GM12865 (cell line): ENCODE measurements at regions not wholly inside any gene's neighbourhood (a gene's known extent, or its start where the extent isn't known, plus 50 kb on each side); places are given as distances from the start of the nearest gene placed in this dataset.

ENCODE experiments used
- DNase-seq: peaks from one replicate; pipeline ENCODE4 v3.0.0; 2010; ENCODE audit warnings: low read depth
- H3K4me3 ChIP-seq: 2 replicates; pipeline ENCODE4 v1.5.1; 2011; ENCODE audit warnings: mild to moderate bottlenecking, low read depth, low read length, control low read depth
- CTCF ChIP-seq: IDR thresholded peaks from 2 replicates; pipeline ENCODE4 v1.5.1; 2011; ENCODE audit warnings: low read length, control low read depth, low read depth, inconsistent platforms; ENCODE audit not compliant: insufficient read depth; ENCODE audit errors: missing control alignments

- no peak for TF ChIP-seq CTCF
- H3K4me3 ChIP-seq: no peak overlapping the region
- no peak for DNase-seq
These were observed 496.1 kb downstream of the RNF144B start for GRCh38 chr6:18883268-18883667.

GRCh38 chr6:18883851-18884250, 496.7 kb downstream of the RNF144B start:
- no peak for TF ChIP-seq CTCF
- no peak for DNase-seq
- H3K4me3 ChIP-seq: no peak overlapping the region

GRCh38 chr6:18893540-18894269, 506.6 kb downstream of the RNF144B start:
- TF ChIP-seq CTCF: no peak
- no peak for DNase-seq
- no peak overlapping the region for H3K4me3 ChIP-seq

- no peak for TF ChIP-seq CTCF
- no peak for DNase-seq
- no peak overlapping the region for H3K4me3 ChIP-seq
These were observed 510.2 kb downstream of the RNF144B start for GRCh38 chr6:18897350-18897749.

- no peak for DNase-seq
- H3K4me3 ChIP-seq: no peak overlapping the region
- TF ChIP-seq CTCF: no peak
These were observed 517.5 kb downstream of the RNF144B start for GRCh38 chr6:18904681-18905080.

- DNase-seq: no peak
- no peak for TF ChIP-seq CTCF
- H3K4me3 ChIP-seq: no peak overlapping the region
These were observed 533.6 kb downstream of the RNF144B start for GRCh38 chr6:18920701-18921100.

- H3K4me3 ChIP-seq: no peak overlapping the region
- DNase-seq: no peak
These were observed 543.9 kb downstream of the RNF144B start for GRCh38 chr6:18931086-18931485.

More at GRCh38 chr6:18931086-18931485, 543.9 kb downstream of the RNF144B start:
- TF ChIP-seq CTCF: no peak
